Ishikawa (cell line): ENCODE measurements at regions not wholly inside any gene's neighbourhood (a gene's known extent, or its start where the extent isn't known, plus 50 kb on each side); places are given as distances from the start of the nearest gene placed in this dataset.

Source experiments
- CEBPB ChIP-seq: IDR thresholded peaks from 2 replicates; pipeline ENCODE4 v1.6.1; 2012
- CREB1 ChIP-seq: IDR thresholded peaks from 2 replicates; pipeline ENCODE4 v1.6.1; 2012; ENCODE audit warnings: low read depth
- EGR1 ChIP-seq: IDR thresholded peaks from 2 replicates; pipeline ENCODE4 v1.6.1; 2012
- EP300 ChIP-seq: IDR thresholded peaks from 2 replicates; pipeline ENCODE4 v1.6.1; 2012; ENCODE audit warnings: borderline replicate concordance
- FOXM1 ChIP-seq: IDR thresholded peaks from 2 replicates; pipeline ENCODE4 v1.6.1; 2012; ENCODE audit warnings: low read depth, borderline replicate concordance
- MAX ChIP-seq: IDR thresholded peaks from 2 replicates; pipeline ENCODE4 v1.6.1; 2012
- NFIC ChIP-seq: IDR thresholded peaks from 2 replicates; pipeline ENCODE4 v1.6.1; 2012
- RAD21 ChIP-seq: IDR thresholded peaks from 2 replicates; pipeline ENCODE4 v1.6.1; 2012; ENCODE audit warnings: low read depth
- REST ChIP-seq: IDR thresholded peaks from 2 replicates; pipeline ENCODE4 v1.6.1; 2012; ENCODE audit warnings: low read depth, mild to moderate bottlenecking
- TAF1 ChIP-seq: IDR thresholded peaks from 2 replicates; pipeline ENCODE4 v1.6.1; 2012; ENCODE audit warnings: low read depth, mild to moderate bottlenecking
- TCF12 ChIP-seq: IDR thresholded peaks from 2 replicates; pipeline ENCODE4 v1.6.1; 2012; ENCODE audit warnings: low read depth
- TEAD4 ChIP-seq: IDR thresholded peaks from 2 replicates; pipeline ENCODE4 v1.6.1; 2012
- USF1 ChIP-seq: IDR thresholded peaks from 2 replicates; pipeline ENCODE4 v1.6.1; 2012
- YY1 ChIP-seq: IDR thresholded peaks from 2 replicates; pipeline ENCODE4 v1.6.1; 2012; ENCODE audit warnings: low read depth
- ZBTB7A ChIP-seq: IDR thresholded peaks from 2 replicates; pipeline ENCODE4 v1.6.1; 2012; ENCODE audit warnings: low read depth

GRCh38 chr4:124868495-124868894 lies 156.0 kb upstream of the ANKRD50 start:
- TF ChIP-seq FOXM1 (no peak), TAF1 (no peak), CREB1 (no peak), YY1 (no peak), NFIC (no peak), TEAD4 (no peak), CEBPB (no peak), EP300 (no peak), TCF12 (no peak)

- no peak for TF ChIP-seq TAF1
- no peak for TF ChIP-seq NFIC
- TF ChIP-seq TEAD4 = no peak
- TF ChIP-seq REST = no peak
- no peak for TF ChIP-seq CEBPB
- no peak for TF ChIP-seq USF1
- TF ChIP-seq MAX = no peak
- no peak for TF ChIP-seq EP300
Measured at GRCh38 chr4:124867536-124867935, 155.0 kb upstream of the ANKRD50 start.

- TF ChIP-seq TAF1 = no peak
- no peak for TF ChIP-seq NFIC
- no peak for TF ChIP-seq TEAD4
Measured at GRCh38 chr4:124866301-124866700, 153.8 kb upstream of the ANKRD50 start.

- no peak for TF ChIP-seq CREB1
- 0 out of 2 replicates have a peak, but pooled peaks have one; percentile 32 for TF ChIP-seq CEBPB
Measured at GRCh38 chr4:124863040-124863545, 150.6 kb upstream of the ANKRD50 start.

GRCh38 chr4:124862261-124862660 lies 149.7 kb upstream of the ANKRD50 start:
- TF ChIP-seq ZBTB7A (no peak), NFIC (no peak), EP300 (no peak), REST (no peak), MAX (no peak), TCF12 (no peak), TAF1 (no peak), YY1 (no peak), TEAD4 (no peak), FOXM1 (no peak), CEBPB (no peak), EGR1 (no peak), CREB1 (no peak), RAD21 (no peak), USF1 (no peak)

- no peak for TF ChIP-seq TCF12
- no peak for TF ChIP-seq MAX
- TF ChIP-seq USF1 = no peak
- TF ChIP-seq EP300 = no peak
- TF ChIP-seq RAD21 = no peak
- TF ChIP-seq REST = no peak
- TF ChIP-seq CREB1 = no peak
- no peak for TF ChIP-seq CEBPB
- no peak for TF ChIP-seq TEAD4
- no peak for TF ChIP-seq YY1
- no peak for TF ChIP-seq TAF1
- TF ChIP-seq NFIC = no peak
- TF ChIP-seq EGR1 = no peak
Measured at GRCh38 chr4:124861761-124862160, 149.2 kb upstream of the ANKRD50 start.
